ENCODE measurements at regions not wholly inside any gene's neighbourhood (a gene's known extent, or its start where the extent isn't known, plus 50 kb on each side); places are given as distances from the start of the nearest gene placed in this dataset.
"Not testable (repeated sequence)": the region's sequence is repeated elsewhere in the genome, so short reads cannot be mapped to it uniquely, and the experiment has no call there.

DNA sequence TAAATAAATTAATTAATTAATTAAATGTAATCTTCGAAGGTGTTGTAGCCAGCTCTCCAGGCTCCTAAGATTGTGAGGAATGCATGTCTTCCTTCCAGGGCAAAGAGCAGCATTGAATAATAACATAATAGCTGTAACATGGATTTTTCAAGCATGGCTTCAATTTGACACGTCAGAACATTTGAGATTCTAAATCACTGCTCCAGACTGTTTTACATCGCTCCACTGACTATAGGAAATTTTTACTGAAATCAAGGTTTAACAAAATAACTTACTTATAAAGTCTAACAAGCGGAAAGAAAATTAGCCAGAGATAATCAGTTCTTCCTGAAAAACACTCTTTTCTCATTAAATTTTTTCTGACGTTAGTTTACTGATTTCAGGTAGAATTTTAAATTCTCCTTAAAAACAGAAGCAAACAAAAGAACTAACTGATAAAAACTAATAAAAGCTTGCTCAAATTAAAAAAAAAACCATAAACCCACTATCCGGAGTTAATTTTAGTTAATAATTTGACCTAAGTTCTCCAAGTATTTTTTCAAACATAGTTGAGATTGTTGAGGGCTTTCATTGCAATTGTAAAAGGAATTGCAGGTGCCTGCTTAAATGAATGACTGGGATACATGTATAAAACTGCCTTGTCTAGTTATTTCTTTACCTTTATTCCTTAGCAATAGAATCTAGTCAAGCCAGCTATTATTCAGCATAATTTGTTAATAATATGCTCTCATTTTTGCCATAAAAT, 51.2 kb upstream of the SGCE start:
- BruUV-seq (replicated peaks): no TSS peak
- H3K9me2 ChIP-seq (ENCODE audit: insufficient read depth, low read length): no peaks in the 10 kb centered on the region

GRCh38 chr7:94710256-94710655, 54.3 kb upstream of the SGCE start:
- H3K27ac ChIP-seq (ENCODE audit: low read depth, low read length, poor library complexity, severe bottlenecking): no peak overlapping the region
- BruUV-seq (replicated peaks): no TSS peak
- H3K9me3 ChIP-seq (ENCODE audit: low read length): no peaks in the 10 kb centered on the region
- no peak overlapping the region for H3K4me2 ChIP-seq (ENCODE audit: low read length)
- H3K36me3 ChIP-seq (ENCODE audit: insufficient read depth, low read length): no peaks in the 10 kb centered on the region
- no peaks in the 10 kb centered on the region for H3K9me2 ChIP-seq (ENCODE audit: insufficient read depth, low read length)
- H4K20me1 ChIP-seq (ENCODE audit: insufficient read depth, low read length): no peaks in the 10 kb centered on the region
- no peak overlapping the region for H3K4me3 ChIP-seq (ENCODE audit: low read depth, low read length, poor library complexity, severe bottlenecking)
- CTCF ChIA-PET (ENCODE audit: unreplicated experiment): no interaction called here
- H3K79me2 ChIP-seq (ENCODE audit: insufficient read depth, low read depth, low read length): no peaks in the 10 kb centered on the region
- no peak overlapping the region for H2AFZ ChIP-seq (ENCODE audit: low read length)
- POLR2A ChIA-PET: no interaction called here
- no peak for DNase-seq (ENCODE audit: low spot score)
- no peaks in the 10 kb centered on the region for H3K4me1 ChIP-seq (ENCODE audit: insufficient read depth, low read length, poor library complexity, severe bottlenecking)
- TF ChIP-seq EZH2phosphoT487 (IDR thresholded peaks at IDR 0.05; ENCODE audit: borderline replicate concordance, low read depth, low read length) (no peak), CTCF (conservative IDR thresholded peaks at IDR 0.05; ENCODE audit: low read length) (no peak)
- intact Hi-C loops (cut with micrococcal nuclease; ENCODE audit: unreplicated experiment): no loop called here

More for the DNA sequence above, 51.2 kb upstream of the SGCE start:
- Histone ChIP-seq H3K4me2 (ENCODE audit: low read length) (no peak overlapping the region), H4K20me1 (ENCODE audit: insufficient read depth, low read length) (no peaks in the 10 kb centered on the region), H3K36me3 (ENCODE audit: insufficient read depth, low read length) (no peaks in the 10 kb centered on the region), H3K4me3 (ENCODE audit: low read depth, low read length, poor library complexity, severe bottlenecking) (no peak overlapping the region), H3K79me2 (ENCODE audit: insufficient read depth, low read depth, low read length) (no peaks in the 10 kb centered on the region), H3K9me3 (ENCODE audit: low read length) (no peaks in the 10 kb centered on the region), H2AFZ (ENCODE audit: low read length) (no peak overlapping the region), H3K4me1 (ENCODE audit: insufficient read depth, low read length, poor library complexity, severe bottlenecking) (no peaks in the 10 kb centered on the region), H3K27ac (ENCODE audit: low read depth, low read length, poor library complexity, severe bottlenecking) (no peak overlapping the region)
- no peak for TF ChIP-seq EZH2phosphoT487 (IDR thresholded peaks at IDR 0.05; ENCODE audit: borderline replicate concordance, low read depth, low read length)
- TF ChIP-seq CTCF (conservative IDR thresholded peaks at IDR 0.05; ENCODE audit: low read length): no peak
- ChIA-PET CTCF (ENCODE audit: unreplicated experiment) (no interaction called here), POLR2A (interaction anchor here (0.6 kb wide), 1 partner anchor 347 kb away, joined by 4 read pairs; no protein-coding TSS in a partner anchor)
- DNase-seq (ENCODE audit: low spot score): no peak
- intact Hi-C loops (cut with micrococcal nuclease; ENCODE audit: unreplicated experiment): no loop called here

DNA sequence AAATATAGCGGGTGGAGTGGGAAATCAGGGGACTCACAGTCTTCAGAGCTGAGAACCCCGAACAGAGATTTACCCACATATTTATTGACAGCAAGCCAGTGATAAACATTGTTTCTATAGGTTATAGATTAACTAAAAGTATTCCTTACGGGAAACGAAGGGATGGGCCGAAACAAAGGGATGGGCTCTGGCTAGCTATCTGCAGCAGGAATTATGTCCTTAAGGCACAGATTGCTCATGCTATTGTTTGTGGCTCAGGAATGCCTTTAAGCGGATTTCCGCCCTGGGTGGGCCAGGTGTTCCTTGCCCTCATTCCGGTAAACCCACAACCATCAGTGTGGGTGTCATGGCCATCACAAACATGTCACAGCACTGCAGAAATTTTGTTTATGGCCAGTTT, 66.4 kb upstream of the SGCE start:
- CTCF ChIA-PET (ENCODE audit: unreplicated experiment); H3K79me2 ChIP-seq (ENCODE audit: insufficient read depth, low read depth, low read length): not testable (repeated sequence)

GRCh38 chr7:94728893-94729292, 73.0 kb upstream of the SGCE start:
- CTCF ChIA-PET (ENCODE audit: unreplicated experiment): interaction anchor here (1.2 kb wide), 1 partner anchor 8 kb away, joined by 3 read pairs; no protein-coding TSS in a partner anchor

More for the DNA sequence above, 66.4 kb upstream of the SGCE start:
- H3K36me3 ChIP-seq (ENCODE audit: insufficient read depth, low read length); H2AFZ ChIP-seq (ENCODE audit: low read length); H3K4me2 ChIP-seq (ENCODE audit: low read length); H4K20me1 ChIP-seq (ENCODE audit: insufficient read depth, low read length); H3K4me1 ChIP-seq (ENCODE audit: insufficient read depth, low read length, poor library complexity, severe bottlenecking); DNase-seq (ENCODE audit: low spot score); POLR2A ChIA-PET; H3K9me3 ChIP-seq (ENCODE audit: low read length); BruUV-seq (replicated peaks); H3K9me2 ChIP-seq (ENCODE audit: insufficient read depth, low read length); H3K4me3 ChIP-seq (ENCODE audit: low read depth, low read length, poor library complexity, severe bottlenecking); H3K27ac ChIP-seq (ENCODE audit: low read depth, low read length, poor library complexity, severe bottlenecking); intact Hi-C loops (cut with micrococcal nuclease; ENCODE audit: unreplicated experiment): not testable (repeated sequence)

More at GRCh38 chr7:94728893-94729292, 73.0 kb upstream of the SGCE start:
- H3K4me3 ChIP-seq (ENCODE audit: low read depth, low read length, poor library complexity, severe bottlenecking); H3K9me2 ChIP-seq (ENCODE audit: insufficient read depth, low read length); H3K79me2 ChIP-seq (ENCODE audit: insufficient read depth, low read depth, low read length); H2AFZ ChIP-seq (ENCODE audit: low read length); H3K4me1 ChIP-seq (ENCODE audit: insufficient read depth, low read length, poor library complexity, severe bottlenecking); POLR2A ChIA-PET; H3K27ac ChIP-seq (ENCODE audit: low read depth, low read length, poor library complexity, severe bottlenecking); BruUV-seq (replicated peaks); H3K4me2 ChIP-seq (ENCODE audit: low read length); H4K20me1 ChIP-seq (ENCODE audit: insufficient read depth, low read length); H3K9me3 ChIP-seq (ENCODE audit: low read length); DNase-seq (ENCODE audit: low spot score); H3K36me3 ChIP-seq (ENCODE audit: insufficient read depth, low read length); intact Hi-C loops (cut with micrococcal nuclease; ENCODE audit: unreplicated experiment): not testable (repeated sequence)
